GM12878 (cell line): ENCODE measurements at regions not wholly inside any gene's neighbourhood (a gene's known extent, or its start where the extent isn't known, plus 50 kb on each side); places are given as distances from the start of the nearest gene placed in this dataset.

Source experiments
- ATF2 ChIP-seq: IDR thresholded peaks from 2 replicates; pipeline ENCODE4 v1.6.1; 2012; ENCODE audit warnings: low read length, inconsistent platforms
- CTCF ChIP-seq, 3 experiments: IDR thresholded peaks in 2 of 3; conservative IDR thresholded peaks in 1 of 3; 2 replicates each; pipeline ENCODE4 v1.5.1; 2011; ENCODE audit warnings: low read depth in 3 of 3, low read length in 3 of 3, mild to moderate bottlenecking in 3 of 3, control low read depth in 2 of 3, moderate library complexity in 2 of 3, inconsistent platforms in 1 of 3, mixed read lengths in 1 of 3; ENCODE audit not compliant: control insufficient read depth in 2 of 3, insufficient read depth in 1 of 3; ENCODE audit errors: extremely low read depth in 1 of 3
- KDM1A ChIP-seq: fragments of 200-600 bp; sonication (generic); IDR thresholded peaks from 2 replicates; pipeline ENCODE4 v1.6.1; 2016; ENCODE audit warnings: borderline replicate concordance
- NFXL1 ChIP-seq: fragments of 450-650 bp; IDR thresholded peaks from 2 replicates; pipeline ENCODE4 v1.6.1; 2017; ENCODE audit warnings: antibody characterized with exemption, mild to moderate bottlenecking, borderline replicate concordance
- POU2F2 ChIP-seq: IDR thresholded peaks from 3 replicates; pipeline ENCODE4 v1.6.1; 2011; ENCODE audit warnings: low read depth, mild to moderate bottlenecking, low read length, borderline replicate concordance
- SRF ChIP-seq, 2 experiments: IDR thresholded peaks; 2 replicates each; pipeline ENCODE4 v1.6.1; 2011; ENCODE audit warnings: low read depth in 2 of 2, low read length in 2 of 2, mild to moderate bottlenecking in 1 of 2, moderate library complexity in 1 of 2
- TARDBP ChIP-seq: IDR thresholded peaks from 2 replicates; pipeline ENCODE4 v1.6.1; 2016; ENCODE audit warnings: borderline replicate concordance

GRCh38 chr20:50247196-50248094 is 56.8 kb downstream of the CEBPB start:
- TF ChIP-seq TARDBP: no peak
- no peak for TF ChIP-seq SRF (IDR thresholded peaks at IDR 0.05; ENCODE audit: low read depth in 2 of 2, low read length in 2 of 2)
- no peak for TF ChIP-seq CTCF (IDR thresholded peaks at IDR 0.05 in 2 of 3, conservative IDR thresholded peaks at IDR 0.05 in 1 of 3; ENCODE audit: control insufficient read depth in 2 of 3, extremely low read depth in 1 of 3, insufficient read depth in 1 of 3, low read depth in 3 of 3, low read length in 3 of 3)
- no peak for TF ChIP-seq NFXL1
- TF ChIP-seq POU2F2: no peak
- TF ChIP-seq KDM1A: no peak
- no peak for TF ChIP-seq ATF2
